Posterior vena cava (tissue), 2 donors: ENCODE measurements at regions not wholly inside any gene's neighbourhood (a gene's known extent, or its start where the extent isn't known, plus 50 kb on each side); places are given as distances from the start of the nearest gene placed in this dataset.

Experiments
- DNase-seq: peaks from one replicate; pipeline ENCODE4 v3.0.0-alpha.2; 2020; ENCODE audit warnings: low spot score
- intact Hi-C, 2 donors: fragments of 100-400 bp; cut with DNase I; formaldehyde crosslinking; loops; one replicate each; pipeline versions ENCODE4 v1.14.1 to v1.14.2; 2022 to 2023
- donor health status: DM: yes; HTN: yes; CAD: no.
- donor health status: DM: yes; HTN: yes; CAD: no.

DNA sequence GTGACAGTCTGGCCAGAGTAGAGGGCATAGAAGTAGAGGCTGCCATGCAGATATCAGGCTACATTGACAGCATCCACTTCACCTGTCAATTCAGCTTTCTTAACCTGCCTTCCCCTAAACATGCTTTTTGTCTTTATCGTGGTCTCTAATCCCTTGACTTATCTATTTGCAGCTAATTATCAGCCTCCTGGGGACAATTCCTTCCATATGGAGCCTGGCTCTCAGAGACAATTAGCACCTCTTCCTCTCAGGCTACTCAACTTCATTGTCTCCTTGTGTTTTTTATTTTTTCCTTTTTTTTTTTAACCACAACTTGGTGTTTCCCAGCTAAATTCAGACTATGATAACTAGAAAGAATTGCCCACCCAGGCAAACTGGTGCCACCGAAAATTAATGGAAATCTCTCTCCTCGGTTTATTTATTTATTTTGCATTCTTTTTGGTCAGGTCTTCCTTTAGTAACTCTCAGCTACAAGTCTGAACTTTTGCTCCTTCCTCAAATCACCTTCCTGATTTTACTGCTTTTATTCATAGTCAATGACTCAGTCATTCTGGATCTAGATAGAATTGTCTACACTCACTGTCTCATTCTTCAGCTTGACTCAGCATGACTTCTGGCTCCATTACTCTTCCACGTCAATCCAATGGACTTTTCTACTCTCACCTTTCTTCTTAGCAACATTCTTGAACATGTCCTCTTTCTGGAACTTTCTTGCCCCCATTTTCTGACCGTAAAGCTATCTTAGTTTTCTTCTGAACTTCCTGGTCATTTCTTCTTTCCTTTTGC lies 63.0 kb upstream of the BASP1 start:
- no peak for DNase-seq
- intact Hi-C loops: no loop called here

DNA sequence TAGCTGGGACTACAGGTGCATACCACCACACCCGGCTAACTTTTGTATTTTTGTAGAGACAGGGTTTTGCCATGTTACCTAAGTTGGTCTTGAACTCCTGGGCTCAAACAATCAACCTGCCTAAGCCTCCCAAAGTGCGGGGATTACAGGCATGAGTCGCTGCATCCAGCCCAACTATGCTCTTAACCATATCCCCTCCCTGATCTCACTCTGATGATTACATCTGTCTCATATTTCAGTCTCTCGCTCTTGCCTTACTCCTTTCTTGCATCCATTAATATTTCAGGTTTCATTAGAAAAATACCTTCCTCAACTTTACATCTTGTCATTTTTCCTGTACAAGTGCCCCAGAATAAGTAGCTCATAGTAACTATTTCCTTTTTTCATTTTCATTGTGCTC lies 61.0 kb upstream of the BASP1 start:
- no peak for DNase-seq
- intact Hi-C loops: no loop called here

DNA sequence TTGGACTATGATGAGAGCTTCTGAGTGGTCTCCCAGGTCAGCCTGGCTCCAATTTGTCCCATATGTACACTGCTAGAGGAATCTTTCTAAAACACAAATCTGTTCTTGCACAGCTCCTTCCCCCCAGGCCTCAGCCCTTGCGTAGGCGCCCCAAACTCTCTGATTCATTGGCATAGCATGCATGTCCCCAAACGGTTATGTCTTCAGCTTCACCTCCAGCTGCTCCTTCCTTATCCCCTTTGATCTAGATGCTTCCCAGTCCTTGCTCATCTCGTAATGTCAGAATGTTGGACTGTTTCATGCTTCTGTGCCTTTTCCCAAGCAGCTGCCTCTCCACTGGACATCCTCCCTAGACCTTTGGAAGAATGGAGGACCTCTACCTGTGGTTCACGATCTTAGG lies 60.1 kb upstream of the BASP1 start:
- no peak for DNase-seq
- intact Hi-C loops: no loop called here

DNA sequence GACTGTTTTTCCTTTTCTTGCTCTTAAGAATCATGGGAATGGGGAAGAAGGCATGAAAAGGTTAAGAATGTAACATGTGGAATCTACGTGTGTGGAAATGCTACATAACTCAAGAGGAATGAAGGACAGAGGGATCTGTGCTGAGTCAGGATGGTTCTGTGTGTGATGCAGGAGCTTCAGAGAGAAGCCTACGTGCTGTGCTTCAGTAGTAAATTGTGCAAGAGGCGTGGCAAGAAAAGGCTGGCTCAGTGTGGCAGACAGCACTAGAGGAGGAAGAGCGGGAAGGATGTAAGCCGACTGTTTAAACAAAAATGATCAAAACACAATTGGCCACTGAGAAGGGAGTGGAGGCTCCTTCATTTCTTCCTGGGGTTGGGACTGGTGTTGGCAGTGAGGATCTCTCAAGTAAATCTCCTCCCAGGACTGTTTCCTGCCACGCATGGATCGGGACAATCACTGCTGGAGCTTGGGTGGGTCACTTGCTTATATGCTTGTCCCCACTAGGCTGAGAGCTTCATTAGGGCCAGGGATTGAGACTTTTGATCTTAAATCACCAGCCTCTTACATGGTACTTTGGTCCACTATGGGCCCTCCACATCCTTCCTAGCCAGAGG lies 59.4 kb upstream of the BASP1 start:
- intact Hi-C loops: no loop called here
- DNase-seq: no peak

DNA sequence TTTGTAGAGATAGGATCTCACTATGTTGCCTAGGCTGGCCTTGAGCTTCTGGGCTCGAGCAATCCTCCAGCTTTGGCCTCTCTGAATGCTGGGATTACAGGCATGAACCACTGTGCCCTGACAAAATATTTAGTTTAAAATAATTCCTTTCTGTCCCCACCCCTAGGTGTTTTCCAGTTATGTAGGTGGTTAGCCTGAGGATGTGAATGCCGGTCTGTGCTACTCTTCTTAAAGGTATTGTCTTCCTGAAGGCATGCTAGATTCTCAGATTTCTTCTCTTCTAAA lies 56.7 kb upstream of the BASP1 start:
- DNase-seq: no peak
- intact Hi-C loops: no loop called here

DNA sequence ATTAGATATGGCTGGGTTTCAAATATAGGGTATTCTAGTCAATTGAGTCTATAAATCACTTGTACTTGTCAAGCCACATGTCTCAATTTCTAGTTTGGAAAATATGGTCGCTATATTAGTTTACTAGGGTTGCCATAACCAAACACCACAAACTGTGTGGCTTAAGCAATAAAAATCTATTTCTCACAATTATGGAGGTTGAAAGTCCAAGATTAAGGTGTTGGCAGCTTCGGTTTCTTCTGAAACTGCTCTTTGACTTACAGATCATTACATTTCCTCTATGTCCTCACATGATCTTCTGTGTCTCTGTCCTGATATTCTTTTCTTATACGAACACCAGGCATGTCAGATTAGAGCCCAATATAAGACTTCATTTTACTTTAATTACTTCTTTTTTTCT lies 55.8 kb upstream of the BASP1 start:
- DNase-seq: no peak
- intact Hi-C loops: no loop called here

DNA sequence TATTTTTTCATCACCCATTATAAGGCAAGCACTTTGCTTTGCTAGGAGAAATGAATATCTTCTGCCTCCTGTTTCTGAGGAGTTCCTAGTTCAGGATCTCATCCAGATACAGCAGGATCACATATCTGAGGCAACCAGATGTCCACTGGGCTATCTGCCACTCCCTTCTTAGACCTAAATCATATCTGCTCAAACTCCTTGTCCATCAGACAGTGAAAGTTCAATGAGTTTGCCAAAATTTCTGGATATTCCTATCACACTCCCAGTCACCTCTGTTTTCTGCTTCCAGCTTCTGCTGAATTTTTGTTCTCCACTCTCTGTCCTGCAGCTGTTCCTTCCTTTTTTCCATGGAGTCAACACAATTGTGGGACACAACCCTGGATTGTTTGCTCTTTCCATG lies 54.2 kb upstream of the BASP1 start:
- no peak for DNase-seq
- intact Hi-C loops: no loop called here

DNA sequence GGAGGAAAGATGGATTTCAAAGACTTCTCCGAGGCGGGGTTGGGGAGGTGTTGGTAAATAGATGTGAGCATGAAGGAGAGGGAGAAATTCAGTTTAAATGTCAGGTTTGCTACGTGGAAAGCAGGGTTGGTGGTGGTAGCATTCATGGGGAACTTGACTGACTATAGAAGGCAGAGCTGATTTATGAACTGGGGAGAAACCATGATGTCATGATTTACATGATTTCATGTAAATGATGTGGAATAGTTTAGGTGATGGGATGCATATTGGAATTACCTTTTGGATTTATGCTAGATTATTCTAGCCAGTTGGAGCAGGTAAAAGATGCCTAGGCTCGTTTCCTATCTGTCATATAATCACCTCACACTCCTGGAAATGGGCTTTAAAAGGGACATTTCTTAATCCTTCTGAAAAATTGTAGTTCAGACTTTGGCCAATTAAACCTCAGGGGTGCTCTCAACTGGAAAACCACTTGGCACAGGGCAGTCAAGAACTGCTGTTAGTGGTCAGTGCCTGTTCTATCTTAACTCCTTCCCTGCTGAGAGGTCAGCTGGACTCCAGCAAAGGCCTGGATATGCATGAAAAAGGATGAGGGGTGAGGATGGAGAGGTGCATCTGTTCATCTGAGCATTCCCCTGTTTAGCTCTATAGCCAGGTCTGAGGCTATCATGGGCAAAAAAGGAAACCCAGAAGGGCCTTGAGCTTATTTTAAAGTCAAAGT lies 50.1 kb upstream of the BASP1 start:
- DNase-seq: no peak
- intact Hi-C loops: no loop called here
